ENCODE measurements at regions not wholly inside any gene's neighbourhood (a gene's known extent, or its start where the extent isn't known, plus 50 kb on each side); places are given as distances from the start of the nearest gene placed in this dataset.

DNA sequence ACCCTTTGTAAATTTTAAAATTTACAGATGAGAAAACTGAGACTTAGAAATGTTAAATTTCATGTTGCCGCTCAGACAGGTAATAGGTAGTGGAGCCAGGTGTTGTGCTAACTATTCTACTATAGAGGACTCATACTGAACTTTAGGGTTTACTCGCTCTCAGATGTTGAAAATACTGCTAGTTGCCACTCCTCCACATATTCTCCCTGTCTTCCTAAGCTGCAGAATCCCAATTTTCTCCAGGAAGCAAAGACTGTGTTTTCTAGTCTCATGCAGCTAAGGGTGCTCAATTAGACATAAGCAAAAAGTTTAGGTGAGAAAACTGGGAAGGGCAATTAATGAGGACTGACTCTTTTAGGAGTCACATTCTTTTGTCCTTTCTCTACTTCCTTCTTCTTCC, 612.3 kb downstream of the KCNH5 start:
- H3K23me2 ChIP-seq (ENCODE audit: insufficient read length, low read depth, low read length, poor library complexity, severe bottlenecking): no peaks in the 10 kb centered on the region
- WGBS (ENCODE audit: extremely low coverage, insufficient read length, low lambda C conversion rate): no CpG with 5 or more reads among the region's 2 CpGs
- H3K56ac ChIP-seq (ENCODE audit: insufficient read length, low read depth, low read length): no peak overlapping the region
- no peak overlapping the region for H4K91ac ChIP-seq (ENCODE audit: insufficient read length, low read depth, low read length)
- Mint-ChIP-seq H3K36me3 (ENCODE audit: insufficient read depth in 1 of 3, low read depth in 3 of 3) (peaks cover 18 to 41% (median 25%) of the 10 kb centered on the region in 3 experiments), H3K4me3 (no peak overlapping the region), H3K9me3 (peaks cover 47 to 61% of the 10 kb centered on the region in 2 experiments), H3K27me3 (ENCODE audit: low read depth) (no peaks in the 10 kb centered on the region), H3K27ac (no peak overlapping the region), H3K4me1 (no peaks in the 10 kb centered on the region)
- H3K9ac ChIP-seq (ENCODE audit: extremely low read depth, insufficient read length, low read length): no peak overlapping the region
- no peaks in the 10 kb centered on the region for H4K20me1 ChIP-seq (ENCODE audit: control insufficient read depth, insufficient read depth, insufficient read length)
- H2BK12ac ChIP-seq (ENCODE audit: insufficient read length, low read depth, low read length): no peak overlapping the region
- H3K27ac ChIP-seq (ENCODE audit: insufficient read length, low read depth, low read length): no peak overlapping the region
- H3K9me3 ChIP-seq (ENCODE audit: control insufficient read depth, low read depth, low read length): peaks cover 18% of the 10 kb centered on the region
- H2AFZ ChIP-seq (ENCODE audit: low read length): no peak overlapping the region
- H3K4me2 ChIP-seq (ENCODE audit: insufficient read depth, insufficient read length, low read length): no peak overlapping the region
- H3K23ac ChIP-seq (ENCODE audit: insufficient read length, low read depth, low read length): no peak overlapping the region
- H3K14ac ChIP-seq (ENCODE audit: insufficient read depth, low read length): no peak overlapping the region
- H3K79me1 ChIP-seq (ENCODE audit: insufficient read depth, low read depth, low read length, poor library complexity, severe bottlenecking): no peaks in the 10 kb centered on the region
- H2AK5ac ChIP-seq (ENCODE audit: insufficient read length, low read length): no peak overlapping the region
- no peak for DNase-seq
- no peak overlapping the region for H4K8ac ChIP-seq (replicated peaks; ENCODE audit: insufficient read length, low read depth, low read length)
- no peak overlapping the region for H4K5ac ChIP-seq (ENCODE audit: insufficient read length, low read depth, low read length)
- TF ChIP-seq, protein P1, sequence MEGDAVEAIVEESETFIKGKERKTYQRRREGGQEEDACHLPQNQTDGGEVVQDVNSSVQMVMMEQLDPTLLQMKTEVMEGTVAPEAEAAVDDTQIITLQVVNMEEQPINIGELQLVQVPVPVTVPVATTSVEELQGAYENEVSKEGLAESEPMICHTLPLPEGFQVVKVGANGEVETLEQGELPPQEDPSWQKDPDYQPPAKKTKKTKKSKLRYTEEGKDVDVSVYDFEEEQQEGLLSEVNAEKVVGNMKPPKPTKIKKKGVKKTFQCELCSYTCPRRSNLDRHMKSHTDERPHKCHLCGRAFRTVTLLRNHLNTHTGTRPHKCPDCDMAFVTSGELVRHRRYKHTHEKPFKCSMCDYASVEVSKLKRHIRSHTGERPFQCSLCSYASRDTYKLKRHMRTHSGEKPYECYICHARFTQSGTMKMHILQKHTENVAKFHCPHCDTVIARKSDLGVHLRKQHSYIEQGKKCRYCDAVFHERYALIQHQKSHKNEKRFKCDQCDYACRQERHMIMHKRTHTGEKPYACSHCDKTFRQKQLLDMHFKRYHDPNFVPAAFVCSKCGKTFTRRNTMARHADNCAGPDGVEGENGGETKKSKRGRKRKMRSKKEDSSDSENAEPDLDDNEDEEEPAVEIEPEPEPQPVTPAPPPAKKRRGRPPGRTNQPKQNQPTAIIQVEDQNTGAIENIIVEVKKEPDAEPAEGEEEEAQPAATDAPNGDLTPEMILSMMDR (conservative IDR thresholded peaks at IDR 0.05): no peak
- no peaks in the 10 kb centered on the region for H3K79me2 ChIP-seq (ENCODE audit: insufficient read depth, low read length)
- no peak overlapping the region for H2BK120ac ChIP-seq (ENCODE audit: low read depth, low read length, poor library complexity, severe bottlenecking)
- H3T11ph ChIP-seq (ENCODE audit: low read length): no peak overlapping the region
- no peak overlapping the region for H2BK15ac ChIP-seq (ENCODE audit: low read depth, low read length)
- H3K18ac ChIP-seq (ENCODE audit: insufficient read length, low read depth, low read length): no peak overlapping the region
- no peak overlapping the region for H2BK5ac ChIP-seq (ENCODE audit: insufficient read length, low read length)
- H3K4ac ChIP-seq (ENCODE audit: low read depth, low read length): no peak overlapping the region
- H3K4me1 ChIP-seq (ENCODE audit: insufficient read depth, low read length): no peaks in the 10 kb centered on the region
- H3K27me3 ChIP-seq (ENCODE audit: insufficient read depth, low read length): no peaks in the 10 kb centered on the region
- no peak overlapping the region for H2BK20ac ChIP-seq (ENCODE audit: low read depth, low read length, poor library complexity, severe bottlenecking)

All from H9 (cell line).